ENCODE measurements at regions not wholly inside any gene's neighbourhood (a gene's known extent, or its start where the extent isn't known, plus 50 kb on each side); places are given as distances from the start of the nearest gene placed in this dataset.

GRCh38 chr1:30028939-30029338, 694.4 kb downstream of the MATN1 start:
- no peak for DNase-seq
- TF ChIP-seq CTCF (IDR thresholded peaks at IDR 0.05), result no peak
- Mint-ChIP-seq H3K27ac (no peak overlapping the region), H3K27me3 (ENCODE audit: insufficient read depth) (peaks cover 1% of the 10 kb centered on the region; the same call in 1 of the 2 replicates), H3K4me3 (no peak overlapping the region), H3K4me1 (ENCODE audit: low read depth) (no peaks in the 10 kb centered on the region), H3K9me3 (peaks cover 3% of the 10 kb centered on the region; the same call in 1 of the 2 replicates), H3K36me3 (ENCODE audit: low read depth) (no peaks in the 10 kb centered on the region)

- H3K4me3 Mint-ChIP-seq, result no peak overlapping the region
- no peaks in the 10 kb centered on the region for H3K36me3 Mint-ChIP-seq (ENCODE audit: low read depth)
These were observed 695.1 kb downstream of the MATN1 start for GRCh38 chr1:30028283-30028682.

GRCh38 chr1:30027247-30027646, 696.1 kb downstream of the MATN1 start:
- H3K4me1 Mint-ChIP-seq (ENCODE audit: low read depth), result no peaks in the 10 kb centered on the region
- no peak for DNase-seq
- H3K27ac Mint-ChIP-seq, result no peak overlapping the region
- peaks cover 8% of the 10 kb centered on the region for H3K9me3 Mint-ChIP-seq
- no peaks in the 10 kb centered on the region for H3K36me3 Mint-ChIP-seq (ENCODE audit: low read depth)
- H3K4me3 Mint-ChIP-seq, result no peak overlapping the region
- peaks cover 1% of the 10 kb centered on the region; the same call in 1 of the 2 replicates for H3K27me3 Mint-ChIP-seq (ENCODE audit: insufficient read depth)
- TF ChIP-seq CTCF (IDR thresholded peaks at IDR 0.05), result no peak

More at GRCh38 chr1:30028283-30028682, 695.1 kb downstream of the MATN1 start:
- TF ChIP-seq CTCF (IDR thresholded peaks at IDR 0.05), result no peak
- peaks cover 1% of the 10 kb centered on the region; the same call in 1 of the 2 replicates for H3K27me3 Mint-ChIP-seq (ENCODE audit: insufficient read depth)
- no peak for DNase-seq
- H3K9me3 Mint-ChIP-seq, result peaks cover 4% of the 10 kb centered on the region; the same call in 1 of the 2 replicates
- no peaks in the 10 kb centered on the region for H3K4me1 Mint-ChIP-seq (ENCODE audit: low read depth)
- no peak overlapping the region for H3K27ac Mint-ChIP-seq

- Mint-ChIP-seq H3K27ac (no peak overlapping the region), H3K9me3 (peaks cover 11% of the 10 kb centered on the region), H3K27me3 (ENCODE audit: insufficient read depth) (peaks cover 1% of the 10 kb centered on the region; the same call in 1 of the 2 replicates), H3K4me3 (no peak overlapping the region), H3K4me1 (ENCODE audit: low read depth) (no peaks in the 10 kb centered on the region), H3K36me3 (ENCODE audit: low read depth) (no peaks in the 10 kb centered on the region)
- no peak for DNase-seq
- no peak for TF ChIP-seq CTCF (IDR thresholded peaks at IDR 0.05)
These were observed 698.8 kb downstream of the MATN1 start for GRCh38 chr1:30024411-30025195.

- Mint-ChIP-seq H3K36me3 (ENCODE audit: low read depth) (no peaks in the 10 kb centered on the region), H3K4me1 (ENCODE audit: low read depth) (no peaks in the 10 kb centered on the region), H3K27ac (no peak overlapping the region), H3K4me3 (no peak overlapping the region), H3K9me3 (peaks cover 22% of the 10 kb centered on the region), H3K27me3 (ENCODE audit: insufficient read depth) (peaks cover 1% of the 10 kb centered on the region; the same call in 1 of the 2 replicates)
- DNase-seq, result no peak
- no peak for TF ChIP-seq CTCF (IDR thresholded peaks at IDR 0.05)
These were observed 699.9 kb downstream of the MATN1 start for GRCh38 chr1:30023339-30024022.

Measured in HFFc6 (cell line).